Liver (tissue), 3 donors: ENCODE measurements at regions not wholly inside any gene's neighbourhood (a gene's known extent, or its start where the extent isn't known, plus 50 kb on each side); places are given as distances from the start of the nearest gene placed in this dataset.

Experiments
- ATF3 ChIP-seq: IDR thresholded peaks from 2 replicates; pipeline ENCODE4 v1.6.1; 2016; ENCODE audit warnings: antibody characterized with exemption
- CTCF ChIP-seq: fragments of 150-350 bp; IDR thresholded peaks from 2 replicates; pipeline ENCODE4 v1.5.1; 2017; ENCODE audit warnings: improper control_type of control experiment, low read depth, low read length; ENCODE audit not compliant: missing input control
- GABPA ChIP-seq, 2 donors: IDR thresholded peaks in 1 of 2; conservative IDR thresholded peaks in 1 of 2; 2 replicates each; pipeline ENCODE4 v1.6.1; 2016; ENCODE audit warnings: antibody characterized with exemption in 2 of 2, mild to moderate bottlenecking in 1 of 2, moderate library complexity in 1 of 2
- HNF4G ChIP-seq: IDR thresholded peaks from 2 replicates; pipeline ENCODE4 v1.6.1; 2016; ENCODE audit warnings: antibody characterized with exemption
- JUND ChIP-seq, 2 donors: IDR thresholded peaks; 2 replicates each; pipeline ENCODE4 v1.6.1; 2016; ENCODE audit warnings: antibody characterized with exemption in 2 of 2
- MAX ChIP-seq: IDR thresholded peaks from 2 replicates; pipeline ENCODE4 v1.6.1; 2016; ENCODE audit warnings: antibody characterized with exemption
- RAD21 ChIP-seq, 2 donors: IDR thresholded peaks; 2 replicates each; pipeline ENCODE4 v1.6.1; 2016; ENCODE audit warnings: antibody characterized with exemption in 2 of 2, mild to moderate bottlenecking in 2 of 2
- SP1 ChIP-seq: IDR thresholded peaks from 2 replicates; pipeline ENCODE4 v1.6.1; 2018; ENCODE audit warnings: antibody characterized with exemption, mild to moderate bottlenecking
- TAF1 ChIP-seq: conservative IDR thresholded peaks from 2 replicates; pipeline ENCODE4 v1.6.1; 2016; ENCODE audit warnings: antibody characterized with exemption, mild to moderate bottlenecking
- YY1 ChIP-seq: IDR thresholded peaks from 2 replicates; pipeline ENCODE4 v1.6.1; 2016; ENCODE audit warnings: antibody characterized with exemption, mild to moderate bottlenecking
- ZBTB33 ChIP-seq: IDR thresholded peaks from 2 replicates; pipeline ENCODE4 v1.6.1; 2016; ENCODE audit warnings: antibody characterized with exemption
- TF ChIP-seq, protein P1 (sequence below): IDR thresholded peaks from 2 replicates; pipeline ENCODE4 v1.6.1; 2016; ENCODE audit warnings: antibody characterized with exemption, mild to moderate bottlenecking
- donor health status: healthy.
- donor health status: healthy.

- TF ChIP-seq TAF1 (no peak), CTCF (no peak), ATF3 (no peak), JUND (IDR thresholded peaks at IDR 0.05) (no peak), MAX (no peak), YY1 (no peak), GABPA (IDR thresholded peaks at IDR 0.05 in 1 of 2, conservative IDR thresholded peaks at IDR 0.05 in 1 of 2) (no peak), RAD21 (IDR thresholded peaks at IDR 0.05) (no peak), HNF4G (no peak), SP1 (no peak), ZBTB33 (no peak)
- TF ChIP-seq, protein P1, sequence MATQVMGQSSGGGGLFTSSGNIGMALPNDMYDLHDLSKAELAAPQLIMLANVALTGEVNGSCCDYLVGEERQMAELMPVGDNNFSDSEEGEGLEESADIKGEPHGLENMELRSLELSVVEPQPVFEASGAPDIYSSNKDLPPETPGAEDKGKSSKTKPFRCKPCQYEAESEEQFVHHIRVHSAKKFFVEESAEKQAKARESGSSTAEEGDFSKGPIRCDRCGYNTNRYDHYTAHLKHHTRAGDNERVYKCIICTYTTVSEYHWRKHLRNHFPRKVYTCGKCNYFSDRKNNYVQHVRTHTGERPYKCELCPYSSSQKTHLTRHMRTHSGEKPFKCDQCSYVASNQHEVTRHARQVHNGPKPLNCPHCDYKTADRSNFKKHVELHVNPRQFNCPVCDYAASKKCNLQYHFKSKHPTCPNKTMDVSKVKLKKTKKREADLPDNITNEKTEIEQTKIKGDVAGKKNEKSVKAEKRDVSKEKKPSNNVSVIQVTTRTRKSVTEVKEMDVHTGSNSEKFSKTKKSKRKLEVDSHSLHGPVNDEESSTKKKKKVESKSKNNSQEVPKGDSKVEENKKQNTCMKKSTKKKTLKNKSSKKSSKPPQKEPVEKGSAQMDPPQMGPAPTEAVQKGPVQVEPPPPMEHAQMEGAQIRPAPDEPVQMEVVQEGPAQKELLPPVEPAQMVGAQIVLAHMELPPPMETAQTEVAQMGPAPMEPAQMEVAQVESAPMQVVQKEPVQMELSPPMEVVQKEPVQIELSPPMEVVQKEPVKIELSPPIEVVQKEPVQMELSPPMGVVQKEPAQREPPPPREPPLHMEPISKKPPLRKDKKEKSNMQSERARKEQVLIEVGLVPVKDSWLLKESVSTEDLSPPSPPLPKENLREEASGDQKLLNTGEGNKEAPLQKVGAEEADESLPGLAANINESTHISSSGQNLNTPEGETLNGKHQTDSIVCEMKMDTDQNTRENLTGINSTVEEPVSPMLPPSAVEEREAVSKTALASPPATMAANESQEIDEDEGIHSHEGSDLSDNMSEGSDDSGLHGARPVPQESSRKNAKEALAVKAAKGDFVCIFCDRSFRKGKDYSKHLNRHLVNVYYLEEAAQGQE: no peak
Measured at GRCh38 chr6:41446907-41447545, 99.2 kb upstream of the FOXP4 start.
